NOMO-1 treated with DMSO at 0.1 percent for 48 hours (cell line): ENCODE measurements at regions not wholly inside any gene's neighbourhood (a gene's known extent, or its start where the extent isn't known, plus 50 kb on each side); places are given as distances from the start of the nearest gene placed in this dataset.
"Not testable (repeated sequence)": the region's sequence is repeated elsewhere in the genome, so short reads cannot be mapped to it uniquely, and the experiment has no call there.

Experiments
- DNase-seq: peaks from one replicate; lab custom pipeline; 2025; ENCODE audit not compliant: unreplicated experiment; lab: John Stamatoyannopoulos, UW

GRCh38 chr5:92659246-92659645 is 921.8 kb downstream of the NR2F1-AS1 start:
- no peak for DNase-seq

GRCh38 chr5:92654601-92655000 is 926.4 kb downstream of the NR2F1-AS1 start:
- not testable (repeated sequence) for DNase-seq

- DNase-seq = no peak
These were observed 927.1 kb downstream of the NR2F1-AS1 start for GRCh38 chr5:92653730-92654461.

- DNase-seq = no peak
These were observed 928.3 kb downstream of the NR2F1-AS1 start for GRCh38 chr5:92652756-92653155.

- DNase-seq = no peak
These were observed 936.6 kb downstream of the NR2F1-AS1 start for GRCh38 chr5:92644266-92644886.

- DNase-seq = no peak
These were observed 939.7 kb downstream of the NR2F1-AS1 start for GRCh38 chr5:92641031-92641962.

GRCh38 chr5:92640340-92640739 is 940.7 kb downstream of the NR2F1-AS1 start:
- DNase-seq = no peak

- no peak for DNase-seq
These were observed 943.1 kb downstream of the NR2F1-AS1 start for GRCh38 chr5:92637960-92638359.

- DNase-seq = no peak
These were observed 943.8 kb downstream of the NR2F1-AS1 start for GRCh38 chr5:92637247-92637646.

- no peak for DNase-seq
These were observed 946.0 kb downstream of the NR2F1-AS1 start for GRCh38 chr5:92635001-92635461.

GRCh38 chr5:92633875-92634487 is 947.0 kb downstream of the NR2F1-AS1 start:
- DNase-seq = no peak

GRCh38 chr5:92633176-92633575 is 947.8 kb downstream of the NR2F1-AS1 start:
- no peak for DNase-seq

GRCh38 chr5:92631237-92631701 is 949.8 kb downstream of the NR2F1-AS1 start:
- not testable (repeated sequence) for DNase-seq

- DNase-seq = no peak
These were observed 951.4 kb downstream of the NR2F1-AS1 start for GRCh38 chr5:92629574-92629973.

- no peak for DNase-seq
These were observed 952.0 kb downstream of the NR2F1-AS1 start for GRCh38 chr5:92629000-92629399.

- no peak for DNase-seq
These were observed 953.8 kb downstream of the NR2F1-AS1 start for GRCh38 chr5:92627186-92627585.

GRCh38 chr5:92616085-92616484 is 964.9 kb downstream of the NR2F1-AS1 start:
- no peak for DNase-seq

- no peak for DNase-seq
These were observed 967.5 kb downstream of the NR2F1-AS1 start for GRCh38 chr5:92613546-92613945.

- DNase-seq = not testable (repeated sequence)
These were observed 970.6 kb downstream of the NR2F1-AS1 start for GRCh38 chr5:92610435-92610834.

GRCh38 chr5:92605591-92605990 is 975.4 kb downstream of the NR2F1-AS1 start:
- no peak for DNase-seq
